Caco-2 (cell line): ENCODE measurements at regions not wholly inside any gene's neighbourhood (a gene's known extent, or its start where the extent isn't known, plus 50 kb on each side); places are given as distances from the start of the nearest gene placed in this dataset.

ENCODE experiments used
- BruUV-seq: library from RNA; stranded (reverse); fragments of 400-500 nt; replicated peaks from 2 replicates; lab custom pipeline; 2021; lab: Mats Ljungman, UMichigan
- CTCF ChIA-PET: fragments of 300-600 bp; sonication (Branson Sonifier 250); formaldehyde crosslinking; loops from one replicate; lab custom pipeline; 2022; ENCODE audit warnings: antibody characterized with exemption; lab: Charles Lee
- POLR2A ChIA-PET: fragments of 300-600 bp; sonication (Branson Sonifier 250); formaldehyde crosslinking; loops from one replicate; lab custom pipeline; 2022; ENCODE audit warnings: antibody characterized with exemption; lab: Charles Lee
- DNase-seq, 2 experiments: peaks; one replicate each; pipeline versions ENCODE4 v3.0.0 to v3.0.0-alpha.2; 2020 to 2022
- H3K27me3 ChIP-seq: replicated peaks from 2 replicates; pipeline ENCODE4 v1.6.0; 2011; ENCODE audit warnings: low read length; ENCODE audit not compliant: control insufficient read depth, insufficient read depth
- H3K36me3 ChIP-seq: 2 replicates; pipeline ENCODE4 v1.5.1; 2011; ENCODE audit warnings: low read length; ENCODE audit not compliant: control insufficient read depth, insufficient read depth
- H3K4me1 ChIP-seq: fragments of 250-450 bp; sonication (Bioruptor Pico); 2 replicates; pipeline ENCODE4 v1.5.1; 2020; ENCODE audit warnings: mild to moderate bottlenecking
- H3K4me3 ChIP-seq: 2 replicates; pipeline ENCODE4 v1.5.1; 2011; ENCODE audit warnings: low read depth, mild to moderate bottlenecking, control low read depth, low read length
- H3K9me3 ChIP-seq: fragments of 250-450 bp; sonication (Bioruptor Pico); 2 replicates; pipeline ENCODE4 v1.5.1; 2020; ENCODE audit warnings: mild to moderate bottlenecking, moderate library complexity
- H3K27ac Mint-ChIP-seq: one replicate; pipeline ENCODE4 v1.8.0; 2022; ENCODE audit warnings: mixed read lengths; ENCODE audit not compliant: unreplicated experiment
- H3K27me3 Mint-ChIP-seq: one replicate; pipeline ENCODE4 v1.8.0; 2022; ENCODE audit warnings: mixed read lengths; ENCODE audit not compliant: insufficient read depth, unreplicated experiment
- H3K36me3 Mint-ChIP-seq: one replicate; pipeline ENCODE4 v1.8.0; 2022; ENCODE audit warnings: mild to moderate bottlenecking, mixed read lengths; ENCODE audit not compliant: insufficient read depth, unreplicated experiment
- H3K4me1 Mint-ChIP-seq: one replicate; pipeline ENCODE4 v1.8.0; 2022; ENCODE audit warnings: low read depth, mixed read lengths; ENCODE audit not compliant: unreplicated experiment
- H3K4me3 Mint-ChIP-seq: one replicate; pipeline ENCODE4 v1.8.0; 2022; ENCODE audit warnings: mild to moderate bottlenecking, moderate library complexity, mixed read lengths; ENCODE audit not compliant: unreplicated experiment
- H3K9me3 Mint-ChIP-seq: one replicate; pipeline ENCODE4 v1.8.0; 2022; ENCODE audit warnings: mixed read lengths; ENCODE audit not compliant: unreplicated experiment
- CTCF ChIP-seq, 2 experiments: fragments of 200-600 bp in 1 of 2; IDR thresholded peaks; 1 replicate in 1 of 2; 2 replicates in 1 of 2; pipeline versions ENCODE4 v1.5.1 to v1.8.0; 2011 to 2022; ENCODE audit warnings: antibody characterized with exemption in 1 of 2, control low read depth in 1 of 2, inconsistent platforms in 1 of 2, low read depth in 1 of 2, low read length in 1 of 2, mild to moderate bottlenecking in 1 of 2, moderate library complexity in 1 of 2; ENCODE audit not compliant: insufficient read depth in 1 of 2, severe bottlenecking in 1 of 2, unreplicated experiment in 1 of 2
- intact Hi-C: fragments of 100-400 bp; cut with micrococcal nuclease; formaldehyde crosslinking; loops from one replicate; pipeline ENCODE4 v1.10.0; 2022; ENCODE audit not compliant: unreplicated experiment

- H3K36me3 ChIP-seq: no peaks in the 10 kb centered on the region
- no TSS peak for BruUV-seq
- Mint-ChIP-seq H3K9me3 (no peaks in the 10 kb centered on the region), H3K27ac (no peak overlapping the region), H3K36me3 (no peaks in the 10 kb centered on the region), H3K4me1 (no peaks in the 10 kb centered on the region), H3K4me3 (no peak overlapping the region), H3K27me3 (peaks cover 8% of the 10 kb centered on the region)
- no peaks in the 10 kb centered on the region for H3K27me3 ChIP-seq
- ChIA-PET CTCF (no interaction called here), POLR2A (no interaction called here)
- intact Hi-C loops: no loop called here
- H3K4me1 ChIP-seq: peaks cover 5% of the 10 kb centered on the region; the same call in 1 of the 2 replicates
- TF ChIP-seq CTCF (IDR thresholded peaks at IDR 0.05; ENCODE audit: insufficient read depth in 1 of 2, low read depth in 1 of 2, low read length in 1 of 2, severe bottlenecking in 1 of 2, unreplicated experiment in 1 of 2): no peak
- no peaks in the 10 kb centered on the region for H3K9me3 ChIP-seq
- no peak overlapping the region for H3K4me3 ChIP-seq
- DNase-seq: no peak
Measured at GRCh38 chr6:40743226-40743625, 156.1 kb upstream of the LRFN2 start.

- peaks cover 4% of the 10 kb centered on the region for H3K27me3 Mint-ChIP-seq
- no TSS peak for BruUV-seq
- TF ChIP-seq CTCF (IDR thresholded peaks at IDR 0.05; ENCODE audit: insufficient read depth in 1 of 2, low read depth in 1 of 2, low read length in 1 of 2, severe bottlenecking in 1 of 2, unreplicated experiment in 1 of 2): no peak
Measured at GRCh38 chr6:40740518-40740917, 153.4 kb upstream of the LRFN2 start.

GRCh38 chr6:40738551-40739193 is 151.5 kb upstream of the LRFN2 start:
- DNase-seq: no peak
- TF ChIP-seq CTCF (IDR thresholded peaks at IDR 0.05; ENCODE audit: insufficient read depth in 1 of 2, low read depth in 1 of 2, low read length in 1 of 2, severe bottlenecking in 1 of 2, unreplicated experiment in 1 of 2): no peak
- Mint-ChIP-seq H3K9me3 (no peaks in the 10 kb centered on the region), H3K27ac (no peak overlapping the region), H3K36me3 (no peaks in the 10 kb centered on the region), H3K4me1 (peaks cover 11% of the 10 kb centered on the region), H3K27me3 (peaks cover 4% of the 10 kb centered on the region), H3K4me3 (no peak overlapping the region)
- Histone ChIP-seq H3K4me3 (no peak overlapping the region), H3K36me3 (no peaks in the 10 kb centered on the region), H3K27me3 (no peaks in the 10 kb centered on the region), H3K4me1 (peaks cover 3% of the 10 kb centered on the region), H3K9me3 (no peaks in the 10 kb centered on the region)
- intact Hi-C loops: no loop called here
- POLR2A ChIA-PET: no interaction called here
- no TSS peak for BruUV-seq
- CTCF ChIA-PET: no interaction called here

More at GRCh38 chr6:40740518-40740917, 153.4 kb upstream of the LRFN2 start:
- Histone ChIP-seq H3K36me3 (no peaks in the 10 kb centered on the region), H3K27me3 (no peaks in the 10 kb centered on the region), H3K4me1 (peaks cover 5% of the 10 kb centered on the region; the same call in 1 of the 2 replicates), H3K9me3 (no peaks in the 10 kb centered on the region), H3K4me3 (no peak overlapping the region)
- H3K36me3 Mint-ChIP-seq: no peaks in the 10 kb centered on the region
- H3K9me3 Mint-ChIP-seq: no peaks in the 10 kb centered on the region
- ChIA-PET CTCF (no interaction called here), POLR2A (no interaction called here)
- intact Hi-C loops: no loop called here
- H3K27ac Mint-ChIP-seq: no peak overlapping the region
- H3K4me1 Mint-ChIP-seq: no peaks in the 10 kb centered on the region
- H3K4me3 Mint-ChIP-seq: no peak overlapping the region
- DNase-seq: no peak
